ENCODE measurements at regions not wholly inside any gene's neighbourhood (a gene's known extent, or its start where the extent isn't known, plus 50 kb on each side); places are given as distances from the start of the nearest gene placed in this dataset.
A peak's percentile ranks its signal among the peaks of the same experiment; 100 is the strongest.

- no peak for DNase-seq (ENCODE audit: low spot score)
Observed at GRCh38 chr10:116792817-116793216, 50.5 kb upstream of the HSPA12A start.

- DNase-seq (ENCODE audit: low spot score) = no peak
Observed at GRCh38 chr10:116796469-116796868, 52.8 kb upstream of the ENO4 start.

- peak; percentile 54 for DNase-seq (ENCODE audit: low spot score)
Observed at GRCh38 chr10:116796910-116797513, 52.3 kb upstream of the ENO4 start.

GRCh38 chr10:116798859-116799258 is 50.4 kb upstream of the ENO4 start:
- no peak for DNase-seq (ENCODE audit: low spot score)
